ENCODE measurements at regions not wholly inside any gene's neighbourhood (a gene's known extent, or its start where the extent isn't known, plus 50 kb on each side); places are given as distances from the start of the nearest gene placed in this dataset.

- no peak for DNase-seq
Observed at GRCh38 chr14:99116741-99117295, 155.2 kb downstream of the BCL11B start.

- no peak for DNase-seq
Observed at GRCh38 chr14:99117671-99118045, 154.3 kb downstream of the BCL11B start.

DNA sequence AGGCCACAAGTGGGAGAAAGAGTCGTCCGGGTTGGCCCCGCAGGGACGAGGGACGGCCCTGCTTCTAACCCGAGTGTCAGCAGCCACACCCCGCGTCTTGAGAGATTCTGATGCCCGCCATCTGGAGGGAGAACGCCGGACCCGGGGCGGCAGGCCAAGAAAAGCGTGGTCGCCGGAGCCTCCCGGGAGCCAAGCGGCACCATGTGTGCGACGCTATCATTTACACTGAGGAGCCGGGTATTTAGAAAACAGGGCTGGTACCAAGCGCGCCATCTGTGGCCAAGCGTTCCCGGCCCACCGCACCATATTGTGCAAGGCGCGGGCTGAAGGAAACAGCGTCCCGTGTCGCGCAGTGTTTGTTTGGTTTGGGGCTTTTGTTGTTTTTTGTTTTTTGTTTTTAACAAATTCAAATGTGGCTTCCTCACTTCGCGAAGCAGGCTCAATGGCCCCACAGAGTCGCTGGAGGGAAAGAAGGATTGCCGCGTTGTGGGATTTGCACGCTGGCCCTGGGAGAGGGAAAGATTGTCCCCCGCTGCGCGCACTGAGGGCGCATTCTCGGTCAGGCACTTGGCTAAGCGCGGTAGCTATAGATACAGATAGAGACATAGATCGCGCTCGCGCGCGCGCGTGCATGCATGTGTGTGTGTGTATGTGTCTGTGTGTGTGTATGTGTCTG lies 153.8 kb downstream of the BCL11B start:
- DNase-seq, result no peak

DNA sequence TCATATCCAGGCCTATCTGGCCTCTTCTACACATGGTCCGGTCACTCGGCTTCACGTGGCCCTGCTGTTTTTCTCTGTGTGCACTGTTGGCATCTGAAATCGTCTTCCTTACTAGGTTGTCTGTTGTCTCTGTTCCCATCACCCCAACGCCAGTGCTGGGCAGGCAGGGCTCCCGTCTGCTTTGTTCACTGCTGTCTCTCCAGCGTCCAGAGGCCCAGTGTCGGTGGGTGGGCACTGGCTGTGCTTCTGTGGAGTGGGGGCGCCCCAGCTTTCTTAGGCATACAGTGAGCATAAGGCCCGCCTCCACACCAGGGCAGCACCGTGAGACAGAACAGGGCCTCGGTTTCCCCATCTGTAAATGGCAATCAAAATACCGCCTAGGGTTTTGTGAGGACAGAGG lies 153.1 kb downstream of the BCL11B start:
- no peak for DNase-seq
